H9 (cell line): ENCODE measurements at regions not wholly inside any gene's neighbourhood (a gene's known extent, or its start where the extent isn't known, plus 50 kb on each side); places are given as distances from the start of the nearest gene placed in this dataset.

Experiments used
- DNase-seq: peaks from one replicate; pipeline ENCODE4 v3.0.0-alpha.2; 2017
- H2AFZ ChIP-seq: one replicate; pipeline ENCODE4 v1.6.1; 2013; ENCODE audit warnings: mild to moderate bottlenecking, low read length, control low read depth, moderate library complexity
- H2AK5ac ChIP-seq: 2 replicates; pipeline ENCODE4 v1.6.1; 2013; ENCODE audit warnings: low read length, control low read depth, mixed read lengths; ENCODE audit not compliant: insufficient read length
- H2BK120ac ChIP-seq: one replicate; pipeline ENCODE4 v1.6.1; 2013; ENCODE audit warnings: low read depth, mild to moderate bottlenecking, low read length, control low read depth, inconsistent platforms; ENCODE audit not compliant: poor library complexity, severe bottlenecking
- H2BK12ac ChIP-seq: 2 replicates; pipeline ENCODE4 v1.6.1; 2013; ENCODE audit warnings: low read length, control low read depth, mixed read lengths, low read depth; ENCODE audit not compliant: insufficient read length
- H2BK15ac ChIP-seq: 2 replicates; pipeline ENCODE4 v1.6.1; 2013; ENCODE audit warnings: low read depth, low read length, control low read depth
- H2BK20ac ChIP-seq: one replicate; pipeline ENCODE4 v1.6.1; 2013; ENCODE audit warnings: low read depth, mild to moderate bottlenecking, low read length, control low read depth, inconsistent platforms; ENCODE audit not compliant: poor library complexity, severe bottlenecking
- H2BK5ac ChIP-seq: 2 replicates; pipeline ENCODE4 v1.6.1; 2013; ENCODE audit warnings: low read length, control low read depth, mixed read lengths; ENCODE audit not compliant: insufficient read length
- H3K14ac ChIP-seq: 2 replicates; pipeline ENCODE4 v1.6.1; 2013; ENCODE audit warnings: low read length, control low read depth; ENCODE audit not compliant: insufficient read depth
- H3K18ac ChIP-seq: 2 replicates; pipeline ENCODE4 v1.6.1; 2013; ENCODE audit warnings: low read depth, mild to moderate bottlenecking, mixed read lengths, low read length, control low read depth; ENCODE audit not compliant: insufficient read length
- H3K23ac ChIP-seq: 2 replicates; pipeline ENCODE4 v1.6.1; 2013; ENCODE audit warnings: low read length, control low read depth, mixed read lengths, low read depth; ENCODE audit not compliant: insufficient read length
- H3K23me2 ChIP-seq: 2 replicates; pipeline ENCODE4 v1.6.1; 2013; ENCODE audit warnings: low read depth, mild to moderate bottlenecking, mixed read lengths, low read length, control low read depth; ENCODE audit not compliant: insufficient read length, poor library complexity, severe bottlenecking
- H3K27ac ChIP-seq: 2 replicates; pipeline ENCODE4 v1.5.1; 2013; ENCODE audit warnings: low read length, control low read depth, mixed read lengths, low read depth; ENCODE audit not compliant: insufficient read length
- H3K27me3 ChIP-seq: 2 replicates; pipeline ENCODE4 v1.6.1; 2013; ENCODE audit warnings: low read length, control low read depth, inconsistent platforms; ENCODE audit not compliant: insufficient read depth
- H3K4ac ChIP-seq: 2 replicates; pipeline ENCODE4 v1.6.1; 2013; ENCODE audit warnings: low read depth, mild to moderate bottlenecking, control low read depth, inconsistent platforms, low read length, moderate library complexity
- H3K4me1 ChIP-seq: 2 replicates; pipeline ENCODE4 v1.6.1; 2013; ENCODE audit warnings: low read length, control low read depth, inconsistent platforms; ENCODE audit not compliant: insufficient read depth
- H3K4me2 ChIP-seq: 2 replicates; pipeline ENCODE4 v1.6.1; 2013; ENCODE audit warnings: low read length, control low read depth, mixed read lengths; ENCODE audit not compliant: insufficient read length, insufficient read depth
- H3K56ac ChIP-seq: 2 replicates; pipeline ENCODE4 v1.6.1; 2013; ENCODE audit warnings: low read depth, mild to moderate bottlenecking, mixed read lengths, low read length, control low read depth; ENCODE audit not compliant: insufficient read length
- H3K79me1 ChIP-seq: 2 replicates; pipeline ENCODE4 v1.6.1; 2013; ENCODE audit warnings: low read depth, mild to moderate bottlenecking, moderate library complexity, low read length, control low read depth, inconsistent platforms; ENCODE audit not compliant: insufficient read depth, poor library complexity, severe bottlenecking
- H3K79me2 ChIP-seq: 2 replicates; pipeline ENCODE4 v1.6.1; 2013; ENCODE audit warnings: low read length, control low read depth, inconsistent platforms; ENCODE audit not compliant: insufficient read depth
- H3K9ac ChIP-seq: 2 replicates; pipeline ENCODE4 v1.6.1; 2013; ENCODE audit warnings: low read length, control low read depth, mixed read lengths; ENCODE audit not compliant: insufficient read length; ENCODE audit errors: extremely low read depth
- H3K9me3 ChIP-seq: one replicate; pipeline ENCODE4 v1.6.1; 2013; ENCODE audit warnings: low read depth, low read length, inconsistent platforms; ENCODE audit not compliant: control insufficient read depth
- H3T11ph ChIP-seq: one replicate; pipeline ENCODE4 v1.6.1; 2013; ENCODE audit warnings: mild to moderate bottlenecking, low read length, control low read depth, inconsistent platforms
- H4K20me1 ChIP-seq: one replicate; pipeline ENCODE4 v1.6.1; 2013; ENCODE audit not compliant: control insufficient read depth, insufficient read length, insufficient read depth
- H4K5ac ChIP-seq: 2 replicates; pipeline ENCODE4 v1.6.1; 2013; ENCODE audit warnings: low read depth, mild to moderate bottlenecking, mixed read lengths, low read length, control low read depth; ENCODE audit not compliant: insufficient read length
- H4K8ac ChIP-seq: replicated peaks from 2 replicates; pipeline ENCODE4 v1.6.1; 2013; ENCODE audit warnings: low read length, control low read depth, mixed read lengths, low read depth; ENCODE audit not compliant: insufficient read length
- H4K91ac ChIP-seq: 2 replicates; pipeline ENCODE4 v1.6.1; 2013; ENCODE audit warnings: low read depth, mild to moderate bottlenecking, moderate library complexity, mixed read lengths, low read length, control low read depth; ENCODE audit not compliant: insufficient read length
- H3K27ac Mint-ChIP-seq, 3 experiments: 2 replicates in 2 of 3; 3 replicates in 1 of 3; pipeline ENCODE4 v1.8.0; 2020 to 2021; ENCODE audit warnings: mixed read lengths in 3 of 3, mild to moderate bottlenecking in 1 of 3, moderate library complexity in 1 of 3
- H3K27me3 Mint-ChIP-seq: 2 replicates; pipeline ENCODE4 v1.8.0; 2021; ENCODE audit warnings: low read depth, mild to moderate bottlenecking, moderate library complexity, mixed read lengths
- H3K36me3 Mint-ChIP-seq, 3 experiments: 2 replicates in 2 of 3; 3 replicates in 1 of 3; pipeline ENCODE4 v1.8.0; 2020 to 2021; ENCODE audit warnings: low read depth in 3 of 3, mixed read lengths in 3 of 3; ENCODE audit not compliant: insufficient read depth in 1 of 3
- H3K4me1 Mint-ChIP-seq, 2 experiments: 2 replicates each; pipeline ENCODE4 v1.8.0; 2020; ENCODE audit warnings: mixed read lengths in 2 of 2
- H3K4me3 Mint-ChIP-seq, 2 experiments: 2 replicates in 1 of 2; 3 replicates in 1 of 2; pipeline ENCODE4 v1.8.0; 2020 to 2021; ENCODE audit warnings: mild to moderate bottlenecking in 2 of 2, mixed read lengths in 2 of 2, moderate library complexity in 1 of 2
- H3K9me3 Mint-ChIP-seq, 2 experiments: 2 replicates in 1 of 2; 3 replicates in 1 of 2; pipeline ENCODE4 v1.8.0; 2020; ENCODE audit warnings: mild to moderate bottlenecking in 2 of 2, mixed read lengths in 2 of 2, moderate library complexity in 1 of 2
- WGBS: extraction: QIAGEN DNeasy Blood & Tissue Kit; methylation state at CpG from one replicate; pipeline ENCODE4 v1.1.7; 2013; ENCODE audit warnings: missing lambda C conversion rate, low lambda C conversion rate, mixed read lengths; ENCODE audit not compliant: insufficient read length; ENCODE audit errors: extremely low coverage; 5-methylcytosine and 5-hydroxymethylcytosine counted together
- TF ChIP-seq, protein P1 (sequence below): fragments of 200-600 bp; sonication (generic); conservative IDR thresholded peaks from 3 replicates; pipeline ENCODE4 v1.8.0; 2021; ENCODE audit warnings: antibody characterized with exemption, mild to moderate bottlenecking

DNA sequence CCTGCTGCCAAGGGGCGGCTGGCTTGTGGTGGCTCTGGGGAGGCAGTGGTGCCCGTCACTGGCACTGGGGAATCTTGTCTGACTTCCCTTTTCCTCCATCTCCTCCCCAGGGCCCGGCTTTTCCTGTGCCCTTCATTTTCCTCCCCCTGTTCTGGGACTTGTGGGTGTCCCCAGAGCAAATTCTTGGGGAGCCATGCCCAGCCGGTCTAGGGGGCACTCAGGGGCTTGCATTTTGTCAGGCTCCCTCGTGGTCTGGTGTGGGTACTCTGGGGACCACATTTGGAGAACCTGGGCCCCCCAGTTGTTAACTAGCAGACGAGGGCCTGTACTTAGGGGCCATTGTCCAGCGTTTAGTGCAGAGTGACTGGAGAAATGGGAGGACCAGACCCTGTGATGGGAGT is 105.2 kb upstream of the IER5L start:
- H3K27ac Mint-ChIP-seq: no peak overlapping the region
- H3K79me2 ChIP-seq: no peaks in the 10 kb centered on the region

More for the DNA sequence above, 105.2 kb upstream of the IER5L start:
- Histone ChIP-seq H3K79me1 (no peaks in the 10 kb centered on the region), H3K18ac (no peak overlapping the region), H3K9me3 (no peaks in the 10 kb centered on the region), H2BK120ac (no peak overlapping the region), H3K23ac (no peak overlapping the region), H3K56ac (no peak overlapping the region), H3K9ac (no peak overlapping the region), H3K27me3 (no peaks in the 10 kb centered on the region), H2BK20ac (no peak overlapping the region), H2BK12ac (no peak overlapping the region), H3K27ac (no peak overlapping the region), H3T11ph (no peak overlapping the region), H2BK5ac (no peak overlapping the region), H3K23me2 (no peaks in the 10 kb centered on the region), H4K91ac (no peak overlapping the region), H3K4ac (no peak overlapping the region), H3K14ac (no peak overlapping the region), H3K4me2 (no peak overlapping the region), H4K5ac (no peak overlapping the region), H4K8ac (no peak overlapping the region), H3K4me1 (peaks cover 5% of the 10 kb centered on the region; the same call in 1 of the 2 replicates), H2AFZ (no peak overlapping the region), H4K20me1 (no peaks in the 10 kb centered on the region), H2BK15ac (no peak overlapping the region), H2AK5ac (no peak overlapping the region)
- WGBS: no CpG with 5 or more reads among the region's 7 CpGs
- H3K9me3 Mint-ChIP-seq: no peaks in the 10 kb centered on the region; a peak in 1 of 5 replicates
- DNase-seq: no peak
- no peaks in the 10 kb centered on the region for H3K36me3 Mint-ChIP-seq
- no peaks in the 10 kb centered on the region for H3K27me3 Mint-ChIP-seq
- H3K4me3 Mint-ChIP-seq: no peak overlapping the region
- TF ChIP-seq, protein P1, sequence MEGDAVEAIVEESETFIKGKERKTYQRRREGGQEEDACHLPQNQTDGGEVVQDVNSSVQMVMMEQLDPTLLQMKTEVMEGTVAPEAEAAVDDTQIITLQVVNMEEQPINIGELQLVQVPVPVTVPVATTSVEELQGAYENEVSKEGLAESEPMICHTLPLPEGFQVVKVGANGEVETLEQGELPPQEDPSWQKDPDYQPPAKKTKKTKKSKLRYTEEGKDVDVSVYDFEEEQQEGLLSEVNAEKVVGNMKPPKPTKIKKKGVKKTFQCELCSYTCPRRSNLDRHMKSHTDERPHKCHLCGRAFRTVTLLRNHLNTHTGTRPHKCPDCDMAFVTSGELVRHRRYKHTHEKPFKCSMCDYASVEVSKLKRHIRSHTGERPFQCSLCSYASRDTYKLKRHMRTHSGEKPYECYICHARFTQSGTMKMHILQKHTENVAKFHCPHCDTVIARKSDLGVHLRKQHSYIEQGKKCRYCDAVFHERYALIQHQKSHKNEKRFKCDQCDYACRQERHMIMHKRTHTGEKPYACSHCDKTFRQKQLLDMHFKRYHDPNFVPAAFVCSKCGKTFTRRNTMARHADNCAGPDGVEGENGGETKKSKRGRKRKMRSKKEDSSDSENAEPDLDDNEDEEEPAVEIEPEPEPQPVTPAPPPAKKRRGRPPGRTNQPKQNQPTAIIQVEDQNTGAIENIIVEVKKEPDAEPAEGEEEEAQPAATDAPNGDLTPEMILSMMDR: no peak
- peaks cover 26 to 51% of the 10 kb centered on the region in 2 experiments for H3K4me1 Mint-ChIP-seq
